Fibroblast of skin of left quadriceps (primary cell): ENCODE measurements at regions not wholly inside any gene's neighbourhood (a gene's known extent, or its start where the extent isn't known, plus 50 kb on each side); places are given as distances from the start of the nearest gene placed in this dataset.
"Not testable (repeated sequence)": the region's sequence is repeated elsewhere in the genome, so short reads cannot be mapped to it uniquely, and the experiment has no call there.

Source experiments
- DNase-seq, 2 experiments: peaks; one replicate each; pipeline ENCODE4 v3.0.0-alpha.2; 2013; ENCODE audit warnings: low read depth in 2 of 2

DNA sequence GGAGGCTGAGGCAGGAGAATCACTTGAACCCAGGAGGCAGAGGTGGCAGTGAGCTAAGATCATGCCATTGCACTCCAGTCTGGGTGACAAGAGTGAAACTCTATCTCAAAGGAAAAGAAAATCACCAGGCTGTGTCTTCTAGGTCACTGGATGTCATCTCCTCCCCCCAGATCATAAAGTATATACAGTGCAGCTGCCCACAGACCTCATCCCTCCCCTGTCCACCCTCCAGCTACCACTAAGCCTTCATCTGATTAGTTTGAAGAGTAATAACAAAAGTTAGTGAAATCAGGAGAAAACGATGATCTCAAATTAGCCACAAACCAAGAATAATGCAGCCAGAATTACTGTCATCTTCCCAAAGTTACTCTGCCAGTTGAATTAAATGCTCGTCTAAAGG lies 117.2 kb downstream of the ZNF22 start:
- not testable (repeated sequence) for DNase-seq

DNA sequence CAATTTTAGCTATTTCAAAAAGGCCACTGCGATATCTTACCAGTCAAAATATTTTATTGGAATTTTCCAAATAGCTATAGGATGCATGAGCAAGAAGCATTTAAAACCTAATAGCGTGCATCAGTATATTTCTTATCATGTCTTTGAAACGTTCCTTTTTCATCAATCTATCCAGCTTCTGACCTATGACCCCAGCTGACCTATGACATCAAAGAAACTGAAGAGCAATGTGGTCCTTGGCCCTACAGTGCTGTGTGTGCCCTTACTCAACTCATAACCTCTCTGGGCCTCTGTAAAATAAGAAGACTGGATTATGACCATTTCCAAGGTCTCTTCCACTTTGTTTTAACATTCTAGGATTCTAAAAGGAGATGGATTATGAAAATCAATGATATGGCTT lies 118.2 kb downstream of the ZNF22 start:
- no peak for DNase-seq

DNA sequence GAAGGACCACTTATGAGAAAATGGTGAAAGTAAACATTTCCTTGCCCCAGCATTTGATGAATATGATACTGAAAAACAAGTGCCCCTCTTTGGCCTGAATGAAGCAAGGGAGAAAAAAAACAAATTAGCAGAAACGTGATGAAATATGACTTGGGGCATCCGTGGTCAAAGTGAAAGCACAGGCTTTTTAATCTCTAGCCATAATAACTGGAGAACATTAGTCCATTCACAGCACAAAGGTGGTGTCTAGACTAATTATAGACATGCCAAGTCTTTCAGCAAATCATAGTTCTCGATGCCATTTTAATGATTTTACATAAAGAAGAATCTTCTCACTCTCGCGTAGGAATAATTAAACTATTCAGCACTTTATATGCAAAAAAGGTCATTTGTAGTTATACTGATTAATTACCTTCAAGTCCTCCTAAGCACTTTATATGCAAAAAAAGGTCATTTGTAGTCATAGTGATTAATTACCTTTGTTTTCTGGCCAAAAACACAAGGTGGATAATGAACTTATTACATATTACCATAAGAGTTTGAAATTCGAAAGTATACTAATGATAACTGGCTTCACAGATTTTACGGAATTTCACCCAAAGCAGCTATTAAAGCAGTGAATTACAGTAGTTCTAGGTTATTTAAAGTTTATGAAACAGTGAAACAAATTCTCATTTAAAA lies 121.6 kb downstream of the ZNF22 start:
- not testable (repeated sequence) for DNase-seq

DNA sequence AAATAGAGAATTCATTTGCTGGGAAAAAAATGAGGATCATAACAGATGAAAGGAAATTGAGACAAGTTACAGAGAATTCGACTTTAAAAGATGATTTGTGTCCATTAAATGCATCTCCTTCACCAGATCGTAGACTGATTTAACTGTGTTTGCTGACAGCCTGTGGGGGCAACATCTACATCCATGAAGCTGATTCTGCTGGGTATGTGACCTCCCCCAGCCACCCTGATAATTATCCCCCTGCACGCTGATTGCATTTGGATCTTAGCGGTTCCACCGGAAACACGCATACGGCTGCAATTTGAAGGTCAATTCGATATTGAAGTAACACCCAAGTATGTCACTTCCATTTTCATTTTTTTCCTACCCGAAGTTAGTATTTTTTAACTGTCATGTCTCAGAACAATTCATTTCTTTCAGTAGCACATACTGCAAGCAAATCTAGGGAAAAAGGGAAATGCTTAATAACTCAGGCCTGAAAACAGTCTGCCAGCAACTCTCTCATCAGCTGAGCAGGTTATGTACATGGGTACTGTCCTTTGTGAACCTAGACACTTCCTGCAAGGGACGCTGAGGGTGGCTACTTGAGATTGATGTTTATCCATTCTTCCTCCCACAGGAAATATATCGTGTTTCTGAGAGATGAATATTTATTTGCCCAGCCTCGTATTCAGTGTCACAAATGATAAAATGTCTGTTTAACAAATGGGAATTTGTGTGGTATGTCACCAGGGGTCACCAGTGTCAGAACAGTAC lies 134.9 kb downstream of the ZNF22 start:
- DNase-seq, result no peak

DNA sequence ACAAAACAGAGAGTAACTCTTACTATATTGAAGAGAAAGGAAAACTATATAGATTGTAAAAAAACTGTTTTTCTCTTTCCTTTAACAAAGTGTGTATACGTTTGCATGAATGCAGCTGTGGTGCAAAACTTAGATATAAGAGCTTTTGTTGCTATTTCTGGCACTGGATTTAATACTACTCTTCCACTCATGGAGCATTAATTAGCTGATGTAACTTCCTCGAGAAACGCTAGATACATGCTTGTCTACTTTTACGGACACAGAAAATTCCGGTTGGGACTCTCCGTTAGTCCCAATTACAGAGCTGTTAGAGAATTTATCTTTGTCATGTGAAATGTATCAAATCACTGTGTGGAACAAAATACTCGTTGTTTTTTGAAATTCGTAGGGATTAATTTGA lies 135.5 kb downstream of the ZNF22 start:
- DNase-seq, result no peak

DNA sequence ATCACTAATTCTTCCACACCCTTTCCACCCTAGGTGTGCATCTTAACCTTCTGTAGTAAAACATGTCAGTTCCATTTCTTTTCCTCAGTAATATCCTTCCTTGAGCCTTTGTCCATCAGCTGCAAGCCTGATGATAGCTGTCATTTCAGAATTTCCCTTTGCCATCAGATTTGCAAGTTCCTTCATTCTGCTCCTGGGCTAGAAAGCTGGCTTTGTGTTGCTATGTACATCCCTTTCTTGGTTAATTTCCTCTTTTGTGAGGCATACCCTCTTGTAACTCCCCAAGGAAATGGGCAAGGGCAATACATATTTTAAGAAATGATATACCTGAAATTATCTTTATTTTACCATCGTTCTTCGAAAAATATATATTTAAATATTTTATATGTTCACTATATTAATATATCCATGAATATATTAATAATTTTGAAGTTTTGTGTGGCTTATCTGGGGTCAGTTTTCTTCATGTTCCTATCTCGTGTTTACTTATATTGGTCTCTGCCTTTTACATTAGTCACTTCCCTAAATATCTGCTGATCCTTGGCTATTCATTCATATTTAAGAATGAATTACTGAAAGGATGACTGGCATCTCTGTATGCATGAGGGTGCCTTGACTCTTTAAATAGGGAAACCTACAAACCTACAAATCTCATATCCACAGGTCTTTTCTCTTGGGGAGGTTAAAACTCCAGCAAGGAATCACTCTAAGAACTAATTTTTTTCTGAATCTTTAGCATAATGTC lies 143.8 kb downstream of the ZNF22 start:
- no peak for DNase-seq

DNA sequence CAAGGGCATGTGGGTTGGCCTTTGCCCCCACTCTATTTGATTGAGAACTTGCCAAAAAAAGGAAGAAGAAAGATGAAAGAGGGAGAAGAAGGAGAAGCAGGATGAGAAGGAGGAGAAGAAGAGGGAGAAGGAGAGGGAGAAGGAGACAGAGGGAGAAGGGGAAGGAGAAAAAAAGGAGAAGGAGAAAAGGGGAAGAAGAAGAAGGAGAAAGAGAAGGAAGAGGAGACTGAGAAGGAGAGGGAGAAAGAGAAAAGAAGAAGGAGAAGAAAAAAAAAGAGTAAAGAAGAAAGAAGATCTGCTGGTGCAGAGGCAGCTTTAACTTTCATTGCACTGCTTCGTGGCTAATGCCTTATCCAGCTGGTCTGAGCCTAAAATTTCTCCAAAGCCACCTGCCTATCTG lies 144.4 kb downstream of the ZNF22 start:
- not testable (repeated sequence) for DNase-seq

DNA sequence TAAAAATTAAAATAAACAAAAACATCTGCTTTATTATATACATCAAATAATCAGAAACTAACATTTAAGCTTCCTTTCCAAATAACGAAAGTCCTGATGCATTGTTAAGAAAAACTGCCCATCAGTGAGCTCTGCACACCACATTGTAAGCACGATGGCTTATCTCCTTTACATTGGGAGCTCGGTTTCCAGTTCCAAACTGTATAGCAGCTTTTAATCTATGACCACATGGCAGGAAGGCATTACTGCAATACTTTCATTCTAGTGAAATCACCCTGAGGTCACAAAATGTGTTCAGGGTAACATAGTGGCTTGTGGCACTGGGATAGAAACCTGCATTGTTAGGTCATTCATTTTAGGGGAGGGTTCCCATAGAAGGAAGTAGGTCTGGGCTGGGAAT lies 146.3 kb downstream of the ZNF22 start:
- no peak for DNase-seq

DNA sequence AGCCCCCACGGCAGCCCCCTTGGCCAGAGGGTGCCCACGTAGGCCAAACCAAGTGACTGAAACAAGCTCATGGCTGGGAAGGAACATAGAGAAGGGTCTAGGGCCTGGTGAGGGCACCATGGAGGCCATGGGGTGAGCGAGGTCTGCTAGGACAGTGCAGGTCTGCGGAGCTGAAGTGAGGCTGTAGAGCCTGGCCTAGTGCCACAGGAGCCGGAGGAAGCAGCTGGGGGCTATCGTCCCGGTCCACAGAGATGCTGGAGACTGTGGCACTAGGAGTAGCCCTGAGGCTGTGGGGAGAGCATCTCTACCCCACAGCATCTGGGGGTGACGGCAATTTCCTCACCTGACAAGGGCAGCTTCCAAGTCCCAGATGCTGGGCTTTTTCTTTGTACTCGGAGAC lies 150.3 kb downstream of the ZNF22 start:
- no peak for DNase-seq

DNA sequence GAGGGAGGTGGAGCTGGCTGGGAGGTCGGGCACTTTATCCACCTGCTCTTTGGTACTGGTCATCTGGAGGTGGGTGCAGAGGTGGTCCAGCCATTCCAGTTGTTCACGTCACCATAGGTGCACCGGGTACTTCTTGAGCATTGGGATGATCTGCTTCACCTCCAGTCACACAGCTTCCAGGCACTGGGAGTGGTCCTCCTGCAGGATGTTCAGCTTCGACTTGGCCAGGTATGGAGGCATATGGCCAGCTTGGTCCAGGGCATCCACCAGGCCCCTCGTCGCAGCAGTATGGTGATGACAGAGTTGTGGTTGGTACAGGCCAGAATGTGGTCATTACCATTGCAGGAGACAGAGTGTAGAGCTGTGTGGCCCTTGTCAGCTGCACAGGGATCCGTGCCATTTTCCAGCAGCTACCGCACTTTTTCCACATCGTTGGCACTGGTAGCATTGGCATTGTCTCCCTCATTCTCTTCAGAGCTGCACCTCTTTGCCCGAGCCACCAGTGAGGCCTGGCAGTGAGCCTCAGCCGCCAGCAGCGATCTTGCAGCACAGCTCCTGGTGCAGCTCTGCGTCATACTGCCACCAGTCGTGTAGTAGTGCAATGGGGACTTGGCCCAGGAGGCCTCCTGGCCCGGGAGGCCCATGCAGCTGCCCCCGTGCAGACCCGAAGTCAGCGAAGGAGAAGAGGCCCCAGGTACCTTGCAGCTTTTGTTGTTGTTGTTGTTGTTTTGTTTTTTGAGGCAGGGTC lies 150.9 kb downstream of the ZNF22 start:
- DNase-seq, result no peak

DNA sequence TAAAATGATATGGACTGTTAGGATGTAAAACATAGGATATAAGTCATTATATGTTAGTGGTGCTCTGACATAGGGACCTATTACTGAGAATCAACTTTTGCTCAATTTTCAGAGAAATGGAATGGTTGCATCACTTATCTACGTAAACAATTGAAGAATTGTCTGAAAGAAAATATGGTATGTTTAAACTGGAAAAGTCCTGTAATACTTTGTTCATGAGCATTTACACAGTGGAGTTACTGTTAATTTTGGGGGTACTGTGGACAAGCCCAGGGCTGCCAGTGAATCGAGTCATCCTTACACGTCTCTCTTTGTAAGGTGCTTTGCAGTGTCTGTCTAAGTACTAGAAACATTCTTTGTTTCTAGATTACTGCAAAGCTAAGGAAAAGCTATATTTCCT lies 152.0 kb downstream of the ZNF22 start:
- DNase-seq, result no peak

DNA sequence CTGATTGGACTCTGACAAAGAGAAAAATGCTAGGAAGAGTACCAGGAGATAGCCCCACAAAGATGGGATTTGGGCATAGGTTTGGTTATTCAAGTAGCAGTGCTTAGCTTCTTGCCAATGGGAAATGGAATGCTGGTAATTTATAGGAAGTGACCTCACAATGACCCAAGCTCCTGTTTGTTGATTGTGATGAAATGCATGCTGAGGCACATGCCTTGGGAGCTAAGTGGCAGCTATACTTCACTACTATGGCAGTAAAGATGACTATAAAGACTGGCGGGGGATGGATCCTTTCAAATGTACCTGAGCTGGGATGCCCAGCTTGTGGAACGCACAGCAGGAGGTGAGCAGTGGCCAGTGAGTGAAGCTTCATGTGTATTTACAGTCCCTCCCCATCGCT lies 153.8 kb downstream of the ZNF22 start:
- DNase-seq, result no peak

DNA sequence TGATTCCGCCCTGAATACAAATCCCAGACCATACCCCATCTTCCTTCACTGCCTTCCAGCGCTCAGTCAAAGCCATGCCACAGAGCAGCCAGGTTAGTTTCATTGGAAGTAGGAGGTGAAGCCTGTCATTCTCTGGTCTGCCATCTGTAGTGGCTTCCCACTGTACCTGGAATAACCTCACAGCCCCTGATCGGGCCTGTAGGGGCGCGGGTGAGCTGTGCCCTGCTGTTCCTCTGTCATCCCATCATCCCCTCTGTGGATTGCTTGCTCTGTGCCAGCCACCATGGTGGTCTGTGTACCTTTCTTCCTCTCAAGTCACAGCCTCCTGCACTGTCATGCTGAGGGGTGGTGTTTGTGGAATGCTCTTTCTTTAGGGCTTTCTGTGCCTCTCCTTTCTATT lies 155.1 kb downstream of the ZNF22 start:
- no peak for DNase-seq

DNA sequence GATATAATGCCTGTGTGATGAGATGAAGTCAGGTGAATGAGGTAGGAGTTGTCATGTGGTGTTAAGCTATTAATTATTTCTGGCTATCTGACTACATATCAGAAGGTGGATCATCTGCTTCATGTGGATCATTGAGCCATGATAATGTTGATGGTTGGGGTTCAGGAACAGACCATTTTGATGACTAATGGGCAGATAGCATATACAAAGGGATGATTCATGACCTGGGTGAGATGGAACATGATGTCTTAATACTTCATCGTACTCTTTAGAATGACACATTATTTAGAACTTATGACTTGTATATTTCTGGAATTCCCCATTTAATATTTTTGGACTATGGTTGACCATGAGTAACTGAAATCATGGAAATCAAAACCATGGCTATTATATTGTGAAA lies 155.1 kb downstream of the OR13A1 start:
- no peak for DNase-seq

DNA sequence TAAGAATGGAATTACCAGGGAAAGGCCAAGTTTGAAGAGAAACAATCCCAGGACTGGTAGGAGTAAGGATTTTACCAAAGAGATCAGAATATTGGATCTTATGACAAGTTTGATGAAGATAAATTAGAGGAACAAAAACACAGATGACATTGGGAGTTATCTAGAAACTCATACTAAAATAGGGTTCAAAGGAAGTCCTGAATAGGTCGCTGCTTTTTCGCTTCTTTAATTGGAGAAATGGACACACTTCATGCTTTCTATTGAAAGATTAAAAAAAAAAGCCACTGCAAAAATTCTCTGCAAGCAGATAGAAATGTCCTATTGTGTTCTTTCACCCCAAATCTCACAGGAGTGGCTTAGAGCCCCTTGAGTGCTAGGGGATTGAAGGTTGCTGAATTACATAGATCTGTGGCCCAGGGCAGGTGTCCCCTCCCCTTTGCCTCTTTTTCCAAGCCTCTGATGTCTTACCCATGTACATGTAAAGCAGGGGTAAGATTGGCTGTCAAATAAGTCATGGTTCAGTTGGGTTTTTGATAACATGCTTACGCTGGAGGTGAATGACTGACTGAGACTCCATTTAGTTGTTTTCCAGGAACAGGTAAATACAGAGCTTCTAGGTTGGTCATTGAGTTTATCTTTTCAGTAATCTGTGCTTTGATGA lies 152.0 kb downstream of the OR13A1 start:
- DNase-seq, result no peak

DNA sequence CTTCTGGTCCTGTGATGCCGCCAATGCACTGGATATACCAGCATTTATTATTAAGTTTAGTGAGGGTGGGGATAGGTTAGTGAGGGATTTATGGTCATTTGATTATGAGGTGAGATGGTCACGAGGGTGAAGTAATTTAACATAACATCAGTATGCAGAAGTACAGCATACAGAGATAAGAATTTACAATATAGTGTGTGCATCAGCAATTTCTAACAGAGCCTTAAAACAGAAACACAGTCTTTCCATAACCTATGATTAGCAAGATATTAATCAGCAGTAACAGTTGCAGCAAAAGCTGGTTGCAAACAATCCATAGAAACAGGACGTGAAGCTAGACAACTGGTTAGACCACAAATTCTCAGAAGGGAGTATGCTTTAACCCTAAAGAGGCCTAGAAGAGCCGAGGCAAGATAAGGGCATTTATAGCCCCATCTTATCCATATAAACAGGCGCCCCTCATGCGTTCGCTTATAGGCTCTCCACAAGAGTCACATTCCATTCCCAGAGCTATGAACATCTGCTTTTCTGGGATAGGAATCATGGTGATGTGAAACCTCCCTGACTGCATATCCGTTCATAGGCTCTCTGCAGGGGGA lies 139.8 kb downstream of the OR13A1 start:
- DNase-seq, result not testable (repeated sequence)

DNA sequence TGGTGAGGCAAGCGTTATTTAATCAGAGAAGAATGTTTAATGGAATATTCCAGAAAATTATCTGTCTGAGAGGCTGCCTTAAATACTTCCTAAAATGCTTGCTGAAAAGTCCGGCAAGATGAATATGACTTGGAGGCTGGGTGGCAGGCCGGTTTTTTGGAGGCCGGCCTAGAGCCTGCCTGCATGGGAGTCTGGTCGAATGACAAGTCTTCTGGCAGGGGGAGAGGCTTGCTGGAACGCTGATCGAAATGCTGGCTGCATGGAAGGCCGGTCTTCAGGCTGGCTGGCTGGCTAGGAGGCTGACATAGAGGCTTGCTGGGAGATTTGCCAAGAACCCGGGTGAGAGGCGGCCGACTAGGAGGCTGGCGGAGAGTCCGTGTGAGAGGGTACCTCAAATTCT lies 135.7 kb downstream of the OR13A1 start:
- DNase-seq, result no peak

DNA sequence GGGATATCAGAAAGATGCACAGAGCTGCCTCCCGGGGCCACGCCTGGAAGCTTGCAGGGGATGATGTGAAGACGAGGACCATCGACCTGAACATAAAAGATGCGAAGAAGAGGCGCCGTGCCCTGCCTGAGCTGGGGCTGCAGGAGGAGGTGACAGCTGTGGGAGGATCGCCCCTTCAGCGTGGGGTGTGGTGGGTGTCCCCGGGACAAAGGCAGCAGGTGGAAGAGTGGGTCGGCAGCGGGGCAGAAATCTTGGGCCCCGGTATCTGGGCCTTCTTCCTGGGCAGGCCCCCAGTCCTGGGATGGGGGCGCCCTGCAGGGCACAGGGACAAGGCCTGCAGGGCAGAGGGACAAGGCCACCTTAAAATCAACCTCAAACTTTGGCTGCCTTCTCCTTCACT lies 134.9 kb downstream of the OR13A1 start:
- no peak for DNase-seq

DNA sequence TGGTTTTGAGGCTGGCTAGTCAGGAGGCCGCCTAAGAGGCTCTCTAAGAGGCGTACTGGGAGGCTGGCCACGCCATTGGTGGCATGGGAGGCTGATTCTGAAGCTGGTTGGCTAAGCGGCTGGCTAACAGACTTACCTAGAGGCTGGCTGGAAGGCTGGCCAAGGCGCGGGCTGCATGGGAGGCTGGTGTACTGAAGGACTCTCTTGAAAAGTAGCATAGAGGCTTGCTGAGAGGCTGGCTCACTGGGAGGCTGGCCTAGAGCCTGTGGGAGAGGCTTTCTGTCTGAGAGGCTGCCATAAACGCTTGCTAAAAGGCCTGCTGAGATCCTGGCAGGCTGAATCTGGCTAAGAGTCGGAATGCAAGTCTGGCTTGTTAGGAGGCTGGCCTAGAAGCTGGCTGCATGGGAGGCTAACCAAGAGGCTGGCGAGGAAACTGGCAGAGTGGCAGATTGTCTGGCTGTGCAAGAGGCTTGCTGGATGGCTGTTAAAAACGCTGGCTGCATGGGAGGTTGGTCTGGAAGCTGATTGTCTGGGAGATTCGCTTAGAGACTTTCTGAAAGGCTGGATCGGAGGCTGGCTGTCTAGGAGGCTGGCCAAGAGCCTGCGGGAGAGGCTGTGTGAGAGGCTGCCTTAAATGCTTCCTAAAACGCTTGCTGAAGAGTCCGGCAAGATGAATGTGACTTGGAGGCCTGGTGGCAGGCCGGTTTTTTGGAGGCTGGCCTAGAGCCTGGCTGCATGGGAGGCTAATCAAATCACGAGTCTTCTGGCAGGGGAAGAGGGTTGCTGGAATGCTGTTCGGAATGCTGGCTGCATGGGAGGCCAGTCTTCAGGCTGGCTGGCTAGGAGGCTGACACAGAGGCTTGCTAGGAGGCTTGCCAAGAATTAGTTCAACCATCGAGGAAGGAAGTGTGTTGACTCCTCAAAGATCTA lies 134.2 kb downstream of the OR13A1 start:
- no peak for DNase-seq

DNA sequence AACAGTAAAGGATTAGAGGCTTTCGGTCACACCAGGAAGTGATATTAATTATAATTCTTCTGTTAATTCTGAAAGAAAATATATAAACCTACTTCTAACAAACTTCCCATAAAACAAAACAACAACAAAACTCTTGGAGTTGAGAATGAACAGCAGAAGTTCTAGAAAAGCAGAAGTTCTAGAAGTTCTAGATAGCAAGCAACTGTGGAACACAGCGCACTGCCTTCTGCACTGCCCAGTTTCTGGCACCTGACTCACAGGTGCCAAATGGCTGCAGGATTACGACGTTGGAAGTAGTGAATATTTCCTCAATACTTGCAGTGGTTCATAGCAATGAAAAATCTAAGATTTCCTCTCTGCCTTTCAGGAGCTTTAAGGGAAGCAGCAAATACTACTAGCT lies 132.2 kb downstream of the OR13A1 start:
- no peak for DNase-seq
